ENCODE measurements at regions not wholly inside any gene's neighbourhood (a gene's known extent, or its start where the extent isn't known, plus 50 kb on each side); places are given as distances from the start of the nearest gene placed in this dataset.
A peak's percentile ranks its signal among the peaks of the same experiment; 100 is the strongest.

DNA sequence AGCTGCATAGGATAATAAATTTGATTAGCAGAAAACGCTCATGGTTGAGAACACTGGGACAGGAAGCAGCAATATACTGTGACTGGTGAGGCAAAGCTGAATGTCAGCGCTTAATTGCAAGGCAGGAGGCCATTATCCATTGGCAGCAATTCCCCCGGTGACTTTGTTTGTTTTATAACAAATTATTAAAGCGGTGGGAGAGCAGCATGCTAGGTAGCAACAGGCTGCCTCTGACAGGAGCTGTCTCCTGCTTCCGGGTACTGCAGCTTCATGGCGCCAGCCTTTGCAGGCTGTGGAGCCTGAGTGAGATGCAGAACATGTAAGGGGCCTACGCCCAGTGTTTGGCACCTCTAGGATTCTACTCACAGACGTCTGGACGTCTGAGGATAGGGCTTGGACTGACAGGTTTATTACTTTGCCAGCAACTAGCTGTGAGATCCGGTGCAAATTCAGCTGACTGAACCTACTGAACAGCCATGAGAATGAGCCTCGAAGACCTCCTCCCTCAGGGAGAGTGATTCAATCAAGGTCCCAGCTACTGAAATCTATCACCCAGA, 82.1 kb upstream of the SSTR1 start:
- DNase-seq, result peak; percentile 55

- no peak for DNase-seq
These were observed 80.3 kb upstream of the SSTR1 start for GRCh38 chr14:38127356-38127755.

DNA sequence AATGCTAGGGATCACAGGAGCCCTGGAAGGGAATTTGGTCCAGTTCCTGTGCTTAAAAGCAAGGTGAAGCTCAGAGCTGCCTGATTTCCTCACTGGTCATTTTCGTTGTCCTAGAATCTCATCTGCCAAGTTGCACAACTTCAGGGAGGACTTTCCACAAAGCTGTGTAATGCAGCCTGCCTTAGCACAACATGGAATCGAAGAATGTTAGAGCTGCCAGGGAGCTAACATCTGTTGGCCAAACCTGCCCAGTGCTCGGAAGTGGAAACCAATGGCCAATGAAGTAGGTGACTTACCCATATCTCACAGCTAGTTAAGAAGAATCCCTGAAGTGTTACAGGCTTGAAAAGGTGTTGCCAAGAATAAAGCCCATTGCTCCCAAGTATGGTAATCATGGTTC, 79.9 kb upstream of the SSTR1 start:
- no peak for DNase-seq

- no peak for DNase-seq
These were observed 79.1 kb upstream of the SSTR1 start for GRCh38 chr14:38128640-38129039.

DNA sequence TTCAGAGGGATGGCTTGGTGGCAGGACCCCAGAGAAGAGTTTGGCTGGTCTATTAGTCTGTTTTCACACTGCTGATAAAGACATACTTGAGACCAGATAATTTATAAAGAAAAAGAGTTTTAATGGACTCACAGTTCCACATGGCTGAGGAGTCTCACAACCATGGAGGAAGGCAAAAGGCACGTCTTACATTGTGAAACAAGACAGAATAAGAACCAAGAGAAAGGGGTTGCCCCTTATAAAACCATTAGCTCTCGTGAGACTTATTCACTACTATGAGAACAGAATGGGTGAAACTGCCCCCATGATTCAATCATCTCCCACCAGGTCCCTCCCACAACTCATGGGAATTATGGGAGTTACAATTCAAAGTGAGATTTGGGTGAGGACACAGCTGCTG, 78.5 kb upstream of the SSTR1 start:
- no peak for DNase-seq

- no peak for DNase-seq
These were observed 78.0 kb upstream of the SSTR1 start for GRCh38 chr14:38129705-38130104.

DNA sequence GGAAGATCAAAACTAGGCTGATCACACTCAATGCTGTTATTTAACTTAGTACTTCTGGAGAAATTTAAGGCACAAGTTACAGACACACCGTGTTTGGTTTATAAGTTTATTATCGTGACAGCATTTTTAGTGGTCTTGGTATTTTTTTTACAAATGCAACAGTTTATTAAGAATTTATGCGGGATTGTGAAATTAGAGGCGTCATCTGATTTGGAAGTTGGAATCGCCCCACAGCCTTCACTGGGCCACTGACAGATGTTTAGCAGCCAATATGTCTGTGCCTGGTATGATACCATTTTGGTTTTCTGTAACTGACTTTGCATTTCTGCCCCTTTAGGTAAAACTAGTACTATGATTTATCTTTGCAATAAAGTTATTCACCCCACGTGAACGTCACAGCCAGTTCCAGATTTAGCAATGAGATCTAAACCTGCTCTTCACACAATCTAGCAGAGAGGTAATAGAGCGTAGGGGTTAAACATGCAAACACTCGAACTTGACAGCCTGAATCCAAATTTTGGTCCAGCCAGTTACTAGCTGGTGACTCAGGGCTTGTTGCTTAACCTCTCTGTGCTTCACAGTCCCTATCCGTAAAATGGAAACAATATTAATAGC, 73.2 kb upstream of the SSTR1 start:
- no peak for DNase-seq

DNA sequence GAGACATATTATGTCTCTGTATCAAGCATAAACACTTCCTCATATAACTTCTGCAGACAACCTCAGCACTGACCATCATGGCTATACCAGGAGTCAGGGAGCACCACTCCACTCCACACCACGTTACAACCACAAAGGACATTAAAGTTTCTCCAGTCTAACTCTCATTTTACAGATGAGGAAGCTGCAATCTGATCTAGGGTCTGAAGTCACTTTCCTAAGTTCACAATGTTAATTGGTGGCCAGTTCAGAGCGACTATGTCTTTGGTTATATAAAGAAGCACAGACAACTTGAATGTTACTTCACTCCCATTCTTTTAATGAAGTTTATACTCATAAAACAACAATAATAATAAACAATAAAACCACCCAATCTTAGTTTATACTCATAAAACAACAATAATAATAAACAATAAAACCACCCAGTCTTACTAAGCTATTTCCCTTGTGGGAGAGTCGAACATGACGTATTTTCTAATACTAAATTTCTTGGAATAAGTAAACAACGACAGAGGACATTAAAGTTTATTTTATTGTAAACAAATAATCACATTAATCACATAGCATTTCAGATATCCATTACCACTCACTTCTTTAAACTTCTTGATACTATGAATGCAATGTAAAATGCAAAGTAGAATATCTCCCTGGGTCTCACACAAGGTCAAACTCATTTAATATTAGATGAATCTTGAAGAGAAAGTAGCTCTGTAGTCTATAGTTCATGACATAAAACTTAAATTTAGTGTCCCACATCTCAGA, 72.4 kb upstream of the SSTR1 start:
- DNase-seq, result no peak

DNA sequence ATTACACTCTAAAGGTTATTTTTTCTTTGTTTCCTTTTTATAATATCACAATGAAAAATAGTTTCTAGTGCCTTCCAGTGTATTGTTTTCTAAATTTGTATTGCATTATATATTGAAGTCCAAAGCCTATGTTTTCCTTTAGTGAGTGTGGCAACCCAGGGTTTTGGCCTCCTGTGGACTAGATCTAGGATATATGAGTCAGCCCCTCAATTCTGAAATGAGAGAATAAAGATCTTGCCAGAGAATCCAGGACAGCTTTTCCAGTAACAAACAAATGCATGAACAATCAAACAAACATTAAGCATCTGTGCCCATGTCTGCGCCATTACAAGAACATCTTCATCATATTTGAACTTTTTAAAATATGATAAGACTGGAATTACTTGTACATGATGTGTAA, 70.7 kb upstream of the SSTR1 start:
- DNase-seq, result no peak

GRCh38 chr14:38138473-38139138, 69.1 kb upstream of the SSTR1 start:
- no peak for DNase-seq

GRCh38 chr14:38139926-38140325, 67.8 kb upstream of the SSTR1 start:
- DNase-seq, result no peak

- no peak for DNase-seq
These were observed 64.5 kb upstream of the SSTR1 start for GRCh38 chr14:38143170-38143569.

DNA sequence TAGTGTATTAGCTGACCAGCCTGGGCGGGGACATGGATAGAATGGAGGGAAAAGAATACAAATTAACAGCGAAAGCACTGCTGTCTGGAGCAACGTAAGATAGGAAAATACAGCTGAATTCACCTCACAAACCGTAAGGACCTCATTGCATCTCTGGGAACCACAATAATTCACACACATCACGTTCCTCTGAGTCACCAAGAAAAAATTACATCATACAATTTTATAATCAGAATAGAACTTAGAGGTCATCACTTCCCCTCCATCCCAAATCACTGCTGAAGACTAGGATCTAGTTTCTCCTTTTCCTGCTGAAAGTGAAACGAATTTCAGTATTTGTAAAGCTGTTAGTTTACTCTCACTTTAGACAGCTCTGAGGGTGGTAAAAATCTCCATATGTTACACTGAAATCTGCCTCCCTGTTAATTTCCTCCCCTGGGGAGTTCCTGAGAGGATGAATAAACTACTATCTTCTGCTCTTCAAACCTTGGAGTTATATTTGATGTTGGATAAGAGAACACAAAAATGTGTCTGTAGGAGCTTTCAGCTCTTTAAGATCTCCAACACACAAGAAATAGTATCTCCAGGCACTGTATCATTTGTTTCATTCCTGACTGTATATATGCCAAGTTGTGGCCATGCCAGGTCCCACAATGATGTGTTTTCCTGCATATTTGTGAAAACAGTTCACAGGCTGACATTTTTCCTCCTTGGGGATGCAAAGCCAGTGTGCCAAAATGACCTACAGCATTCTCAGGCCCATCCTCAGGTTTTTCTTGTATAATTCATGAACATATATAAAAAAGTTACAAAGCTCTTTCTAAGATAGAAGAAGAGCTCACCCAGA, 63.8 kb upstream of the SSTR1 start:
- no peak for DNase-seq

DNA sequence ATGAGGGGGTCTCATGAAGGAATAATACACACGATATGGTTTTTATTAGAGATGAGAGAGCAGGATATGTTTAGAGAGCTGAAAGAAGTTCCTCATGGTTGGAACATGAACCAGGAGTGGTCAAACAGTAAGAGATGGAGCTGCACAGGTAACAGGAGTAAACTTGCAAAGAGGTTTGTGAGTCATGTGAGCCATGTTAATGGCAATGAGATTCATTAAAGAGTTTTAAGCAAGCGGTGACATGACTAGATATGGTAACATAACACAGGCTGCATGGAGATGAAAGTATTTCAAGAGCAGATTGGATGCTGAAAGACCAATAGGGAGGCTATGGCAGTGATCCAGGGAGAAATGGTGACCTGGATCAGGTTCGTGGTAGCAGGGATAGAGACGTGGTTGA, 62.6 kb upstream of the SSTR1 start:
- no peak for DNase-seq

GRCh38 chr14:38150075-38150474, 57.6 kb upstream of the SSTR1 start:
- DNase-seq, result no peak

Measured in eye (tissue), 1 donor.